Tibial artery (tissue), 4 donors: ENCODE measurements at regions not wholly inside any gene's neighbourhood (a gene's known extent, or its start where the extent isn't known, plus 50 kb on each side); places are given as distances from the start of the nearest gene placed in this dataset.

Experiments used
- DNase-seq, 2 donors: peaks; one replicate each; pipeline ENCODE4 v3.0.0-alpha.2; 2019
- H3K27ac ChIP-seq, 2 donors: fragments of 200-600 bp; sonication (generic) in 1 of 2; 1 replicate in 1 of 2; 2 replicates in 1 of 2; pipeline ENCODE4 v1.5.1; 2018 to 2019; ENCODE audit warnings: mild to moderate bottlenecking in 1 of 2
- H3K27me3 ChIP-seq, 2 donors: fragments of 200-600 bp; sonication (generic) in 1 of 2; one replicate each; pipeline versions ENCODE4 v1.5.1 to v1.6.0; 2016 to 2019
- H3K36me3 ChIP-seq, 3 donors: fragments of 200-600 bp; sonication (generic) in 2 of 3; one replicate each; pipeline ENCODE4 v1.5.1; 2016 to 2019; ENCODE audit warnings: mild to moderate bottlenecking in 2 of 3
- H3K4me1 ChIP-seq, 4 donors: fragments of 200-600 bp; sonication (generic) in 2 of 4; 1 replicate in 3 of 4; 2 replicates in 1 of 4; pipeline ENCODE4 v1.5.1; 2016 to 2019
- H3K4me3 ChIP-seq, 2 donors: fragments of 200-600 bp; sonication (generic) in 1 of 2; 1 replicate in 1 of 2; 2 replicates in 1 of 2; pipeline ENCODE4 v1.5.1; 2018 to 2019; ENCODE audit warnings: mild to moderate bottlenecking in 2 of 2
- H3K9me3 ChIP-seq, 3 donors: fragments of 200-600 bp; sonication (generic) in 1 of 3; one replicate each; pipeline ENCODE4 v1.5.1; 2016 to 2019
- CTCF ChIP-seq, 2 experiments: fragments of 200-600 bp in 1 of 2; fragments of 450-650 bp in 1 of 2; IDR thresholded peaks; one replicate each; pipeline ENCODE4 v1.5.1; 2017 to 2019; ENCODE audit warnings: antibody characterized with exemption in 2 of 2, mild to moderate bottlenecking in 1 of 2, moderate library complexity in 1 of 2
- intact Hi-C: fragments of 100-400 bp; cut with DNase I; formaldehyde crosslinking; loops from one replicate; pipeline ENCODE4 v1.15.0; 2023; ENCODE audit warnings: low total_unique reads

GRCh38 chr12:25377469-25378177, 126.9 kb upstream of the KRAS start:
- Histone ChIP-seq H3K9me3 (no peaks in the 10 kb centered on the region), H3K27ac (no peak overlapping the region), H3K27me3 (no peaks in the 10 kb centered on the region), H3K4me1 (no peaks in the 10 kb centered on the region), H3K36me3 (no peaks in the 10 kb centered on the region), H3K4me3 (no peak overlapping the region)
- DNase-seq, result no peak
- intact Hi-C loops, result no loop called here
- TF ChIP-seq CTCF (IDR thresholded peaks at IDR 0.05), result no peak

GRCh38 chr12:25376985-25377384, 126.3 kb upstream of the KRAS start:
- TF ChIP-seq CTCF (IDR thresholded peaks at IDR 0.05), result no peak
- Histone ChIP-seq H3K4me1 (no peaks in the 10 kb centered on the region), H3K27ac (no peak overlapping the region)

GRCh38 chr12:25376407-25376806, 125.7 kb upstream of the KRAS start:
- intact Hi-C loops, result no loop called here
- no peak overlapping the region for H3K4me3 ChIP-seq
- TF ChIP-seq CTCF (IDR thresholded peaks at IDR 0.05), result no peak

More at GRCh38 chr12:25376985-25377384, 126.3 kb upstream of the KRAS start:
- no peaks in the 10 kb centered on the region for H3K9me3 ChIP-seq
- no peaks in the 10 kb centered on the region for H3K36me3 ChIP-seq
- intact Hi-C loops, result no loop called here
- H3K27me3 ChIP-seq, result no peaks in the 10 kb centered on the region
- DNase-seq, result no peak
- no peak overlapping the region for H3K4me3 ChIP-seq

GRCh38 chr12:25372969-25373817, 122.5 kb upstream of the KRAS start:
- Histone ChIP-seq H3K27me3 (no peaks in the 10 kb centered on the region), H3K27ac (no peak overlapping the region), H3K4me1 (no peaks in the 10 kb centered on the region), H3K4me3 (no peak overlapping the region), H3K9me3 (no peaks in the 10 kb centered on the region), H3K36me3 (no peaks in the 10 kb centered on the region)
- DNase-seq, result no peak
- TF ChIP-seq CTCF (IDR thresholded peaks at IDR 0.05), result no peak
- intact Hi-C loops, result no loop called here

More at GRCh38 chr12:25376407-25376806, 125.7 kb upstream of the KRAS start:
- no peaks in the 10 kb centered on the region for H3K27me3 ChIP-seq
- DNase-seq, result no peak
- H3K36me3 ChIP-seq, result no peaks in the 10 kb centered on the region
- H3K9me3 ChIP-seq, result no peaks in the 10 kb centered on the region
- H3K4me1 ChIP-seq, result no peaks in the 10 kb centered on the region
- H3K27ac ChIP-seq, result no peak overlapping the region

- intact Hi-C loops, result no loop called here
- Histone ChIP-seq H3K4me1 (no peaks in the 10 kb centered on the region), H3K27ac (no peak overlapping the region), H3K36me3 (no peaks in the 10 kb centered on the region), H3K27me3 (no peaks in the 10 kb centered on the region), H3K4me3 (no peak overlapping the region), H3K9me3 (no peaks in the 10 kb centered on the region)
- DNase-seq, result no peak
- no peak for TF ChIP-seq CTCF (IDR thresholded peaks at IDR 0.05)
Observed at GRCh38 chr12:25372002-25372401, 121.3 kb upstream of the KRAS start.
